ENCODE measurements at regions not wholly inside any gene's neighbourhood (a gene's known extent, or its start where the extent isn't known, plus 50 kb on each side); places are given as distances from the start of the nearest gene placed in this dataset.

DNA sequence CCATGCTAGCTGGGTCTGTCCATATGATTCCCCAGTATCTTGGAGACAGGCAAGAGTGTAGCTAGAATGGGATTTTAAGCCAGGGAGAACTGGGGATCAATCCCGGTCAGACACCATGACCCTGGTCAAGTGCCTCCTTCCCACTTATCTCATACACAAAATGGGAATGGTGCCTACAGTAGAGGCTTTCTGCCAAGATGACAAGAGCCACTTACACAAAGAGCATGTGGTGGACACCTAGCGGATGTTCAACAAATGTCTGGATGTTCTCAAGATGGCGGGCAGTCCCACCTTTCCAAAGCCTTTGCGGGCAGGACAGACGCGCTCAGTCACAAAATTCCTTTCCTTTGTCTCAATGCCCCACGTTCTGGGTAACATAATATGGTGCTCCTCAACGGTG, 57.3 kb downstream of the MAF start:
- no peaks in the 10 kb centered on the region for H3K9me3 ChIP-seq (ENCODE audit: insufficient read depth, low read depth, low read length)
- no peak overlapping the region for H3K27ac ChIP-seq (ENCODE audit: low read depth, low read length)
- no peak overlapping the region for H2BK120ac ChIP-seq (ENCODE audit: insufficient read depth, low read length, poor library complexity)
- H4K12ac ChIP-seq (ENCODE audit: low read depth, low read length): no peak overlapping the region
- H3K4me1 ChIP-seq (ENCODE audit: control insufficient read depth in 1 of 2, insufficient read depth in 2 of 2, low read length in 2 of 2): no peaks in the 10 kb centered on the region
- no peak overlapping the region for H3K4me3 ChIP-seq (ENCODE audit: low read depth, low read length)
- H3K27me3 ChIP-seq (ENCODE audit: insufficient read depth, low read length): no peaks in the 10 kb centered on the region
- no peak for DNase-seq
- no peak overlapping the region for H3K18ac ChIP-seq (ENCODE audit: low read length)
- no peak overlapping the region for H3K14ac ChIP-seq (ENCODE audit: low read length)
- H2AK5ac ChIP-seq (ENCODE audit: low read length): no peak overlapping the region
- H3K23ac ChIP-seq (ENCODE audit: low read length): no peak overlapping the region
- H2BK5ac ChIP-seq (ENCODE audit: low read depth, low read length, poor library complexity): no peak overlapping the region
- no peaks in the 10 kb centered on the region for H3K36me3 ChIP-seq (ENCODE audit: control insufficient read depth in 1 of 2, insufficient read depth in 2 of 2, low read length in 2 of 2)
- H3K9ac ChIP-seq (ENCODE audit: low read length): no peak overlapping the region
- no CpG with 5 or more reads among the region's 8 CpGs for WGBS (ENCODE audit: extremely low coverage, insufficient coverage, insufficient read length)
- no peak overlapping the region for H2BK12ac ChIP-seq (ENCODE audit: low read length)
- H3K4me2 ChIP-seq (ENCODE audit: low read length): no peak overlapping the region
- no peak overlapping the region for H3K4ac ChIP-seq (ENCODE audit: low read depth, low read length)
- H4K8ac ChIP-seq (ENCODE audit: low read depth, low read length): no peak overlapping the region
- no peaks in the 10 kb centered on the region for H3K79me2 ChIP-seq (ENCODE audit: control insufficient read depth, insufficient read depth, low read length, poor library complexity)
- no peak overlapping the region for H4K91ac ChIP-seq (ENCODE audit: low read depth, low read length)
- H2AFZ ChIP-seq (ENCODE audit: insufficient read depth, low read length, poor library complexity): no peak overlapping the region
- H3K79me1 ChIP-seq (ENCODE audit: low read length): no peaks in the 10 kb centered on the region

DNA sequence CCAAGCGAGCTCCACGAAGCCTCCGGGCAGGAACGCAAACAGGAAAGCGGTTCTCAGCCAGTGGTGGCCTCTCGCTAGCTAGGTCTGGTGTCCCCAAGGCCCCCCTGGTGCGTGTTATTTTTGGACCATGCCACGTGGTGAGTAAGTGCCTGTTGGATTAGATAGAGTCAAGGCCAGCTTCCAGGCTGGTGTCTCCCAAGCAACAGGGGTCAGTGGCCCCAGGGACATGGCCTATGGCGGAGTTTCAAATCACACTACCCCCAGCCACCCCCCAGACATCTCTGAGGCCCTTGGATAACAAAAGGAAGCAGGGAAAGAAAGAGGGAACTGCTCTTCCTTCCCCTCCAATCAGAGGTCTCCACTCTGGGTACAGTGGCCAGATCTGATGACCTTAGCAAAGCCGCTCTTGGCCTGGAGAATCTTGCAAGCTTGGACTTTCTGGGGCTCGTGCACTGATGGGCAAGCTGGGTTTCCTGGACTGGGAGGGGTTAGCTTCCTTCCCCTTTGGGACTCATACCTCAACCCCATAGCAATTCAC, 58.2 kb downstream of the MAF start:
- no CpG with 5 or more reads among the region's 11 CpGs for WGBS (ENCODE audit: extremely low coverage, insufficient coverage, insufficient read length)
- Histone ChIP-seq H2BK12ac (ENCODE audit: low read length) (no peak overlapping the region), H3K4ac (ENCODE audit: low read depth, low read length) (no peak overlapping the region), H2BK120ac (ENCODE audit: insufficient read depth, low read length, poor library complexity) (no peak overlapping the region), H3K9ac (ENCODE audit: low read length) (no peak overlapping the region), H4K91ac (ENCODE audit: low read depth, low read length) (no peak overlapping the region), H3K79me2 (ENCODE audit: control insufficient read depth, insufficient read depth, low read length, poor library complexity) (no peaks in the 10 kb centered on the region), H3K14ac (ENCODE audit: low read length) (no peak overlapping the region), H3K18ac (ENCODE audit: low read length) (no peak overlapping the region), H3K79me1 (ENCODE audit: low read length) (no peaks in the 10 kb centered on the region), H3K36me3 (ENCODE audit: control insufficient read depth in 1 of 2, insufficient read depth in 2 of 2, low read length in 2 of 2) (no peaks in the 10 kb centered on the region), H4K8ac (ENCODE audit: low read depth, low read length) (no peak overlapping the region), H3K27ac (ENCODE audit: low read depth, low read length) (no peak overlapping the region), H3K4me1 (ENCODE audit: control insufficient read depth in 1 of 2, insufficient read depth in 2 of 2, low read length in 2 of 2) (no peaks in the 10 kb centered on the region), H3K23ac (ENCODE audit: low read length) (no peak overlapping the region), H4K12ac (ENCODE audit: low read depth, low read length) (no peak overlapping the region), H3K4me2 (ENCODE audit: low read length) (no peak overlapping the region), H3K27me3 (ENCODE audit: insufficient read depth, low read length) (no peaks in the 10 kb centered on the region), H2AK5ac (ENCODE audit: low read length) (no peak overlapping the region), H2AFZ (ENCODE audit: insufficient read depth, low read length, poor library complexity) (no peak overlapping the region), H3K9me3 (ENCODE audit: insufficient read depth, low read depth, low read length) (no peaks in the 10 kb centered on the region), H2BK5ac (ENCODE audit: low read depth, low read length, poor library complexity) (no peak overlapping the region), H3K4me3 (ENCODE audit: low read depth, low read length) (no peak overlapping the region)
- DNase-seq: peak in 1 of 2 donors; percentile 19

DNA sequence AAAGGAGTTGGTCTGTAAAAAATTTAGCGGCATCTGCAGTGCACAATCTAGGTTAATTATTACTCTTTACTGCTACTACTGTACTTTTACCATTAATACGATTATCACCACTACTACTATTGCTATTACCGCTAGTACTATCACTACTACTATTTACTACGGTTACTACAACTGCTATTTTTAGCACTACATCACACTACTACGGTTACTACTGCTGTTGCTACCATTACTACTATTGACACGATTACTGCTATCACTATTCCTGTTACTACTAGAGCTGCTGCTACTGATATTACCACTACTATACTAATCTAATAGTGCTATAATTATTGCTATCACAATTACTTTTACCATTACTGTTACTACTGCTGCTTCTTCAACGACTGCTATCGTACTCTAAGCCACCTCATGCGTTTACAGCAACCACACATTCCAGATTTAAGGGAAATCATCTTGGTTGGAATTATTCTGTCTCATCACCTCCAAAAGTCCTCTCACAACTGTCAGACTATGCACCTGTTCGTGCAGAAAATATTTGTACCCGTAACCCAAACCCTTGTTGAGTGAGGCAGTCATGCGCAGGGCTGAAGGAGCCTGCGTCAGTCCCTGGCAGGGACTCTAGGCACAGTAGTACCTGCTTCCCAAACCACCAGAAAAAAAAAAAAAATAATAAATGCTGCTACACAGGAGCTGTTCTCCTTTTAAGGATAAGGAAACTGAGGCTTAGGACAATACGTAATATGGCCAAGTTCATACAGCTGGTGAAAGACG, 59.5 kb downstream of the MAF start:
- Histone ChIP-seq H3K4me1 (ENCODE audit: control insufficient read depth in 1 of 2, insufficient read depth in 2 of 2, low read length in 2 of 2) (no peaks in the 10 kb centered on the region), H3K4ac (ENCODE audit: low read depth, low read length) (no peak overlapping the region), H3K9ac (ENCODE audit: low read length) (no peak overlapping the region), H2BK12ac (ENCODE audit: low read length) (no peak overlapping the region), H4K12ac (ENCODE audit: low read depth, low read length) (no peak overlapping the region), H3K9me3 (ENCODE audit: insufficient read depth, low read depth, low read length) (no peaks in the 10 kb centered on the region), H2AK5ac (ENCODE audit: low read length) (no peak overlapping the region), H4K91ac (ENCODE audit: low read depth, low read length) (no peak overlapping the region), H4K8ac (ENCODE audit: low read depth, low read length) (no peak overlapping the region), H3K4me3 (ENCODE audit: low read depth, low read length) (no peak overlapping the region), H3K23ac (ENCODE audit: low read length) (no peak overlapping the region), H3K18ac (ENCODE audit: low read length) (no peak overlapping the region), H3K4me2 (ENCODE audit: low read length) (no peak overlapping the region), H3K79me2 (ENCODE audit: control insufficient read depth, insufficient read depth, low read length, poor library complexity) (no peaks in the 10 kb centered on the region), H3K36me3 (ENCODE audit: control insufficient read depth in 1 of 2, insufficient read depth in 2 of 2, low read length in 2 of 2) (no peaks in the 10 kb centered on the region), H3K27me3 (ENCODE audit: insufficient read depth, low read length) (no peaks in the 10 kb centered on the region), H3K14ac (ENCODE audit: low read length) (no peak overlapping the region), H3K79me1 (ENCODE audit: low read length) (no peaks in the 10 kb centered on the region), H2AFZ (ENCODE audit: insufficient read depth, low read length, poor library complexity) (no peak overlapping the region), H3K27ac (ENCODE audit: low read depth, low read length) (no peak overlapping the region), H2BK120ac (ENCODE audit: insufficient read depth, low read length, poor library complexity) (no peak overlapping the region), H2BK5ac (ENCODE audit: low read depth, low read length, poor library complexity) (no peak overlapping the region)
- no CpG with 5 or more reads among the region's 15 CpGs for WGBS (ENCODE audit: extremely low coverage, insufficient coverage, insufficient read length)
- no peak for DNase-seq

DNA sequence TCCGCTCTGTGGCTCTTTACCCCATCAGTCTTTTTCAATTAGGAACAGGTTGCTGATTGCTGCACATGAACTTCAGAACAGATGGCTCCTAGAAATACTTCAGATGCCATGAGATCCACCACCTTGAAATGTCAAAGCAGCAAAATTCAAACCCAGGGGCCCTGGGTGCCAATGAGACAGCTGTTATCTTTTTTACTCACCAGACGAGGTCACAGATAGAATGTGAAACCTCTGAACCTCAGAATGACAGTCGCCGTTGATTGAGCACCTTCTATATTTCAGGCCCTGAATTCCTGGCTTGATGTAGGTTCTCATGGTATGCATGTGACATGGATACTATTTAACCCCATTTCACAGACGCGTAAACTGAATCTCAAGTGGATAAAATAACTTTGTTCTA, 63.0 kb downstream of the MAF start:
- DNase-seq: no peak
- no peak overlapping the region for H2BK5ac ChIP-seq (ENCODE audit: low read depth, low read length, poor library complexity)
- no peak overlapping the region for H2BK12ac ChIP-seq (ENCODE audit: low read length)
- H3K9ac ChIP-seq (ENCODE audit: low read length): no peak overlapping the region
- no peaks in the 10 kb centered on the region for H3K79me2 ChIP-seq (ENCODE audit: control insufficient read depth, insufficient read depth, low read length, poor library complexity)
- H3K4me3 ChIP-seq (ENCODE audit: low read depth, low read length): no peak overlapping the region
- H2AK5ac ChIP-seq (ENCODE audit: low read length): no peak overlapping the region
- no peak overlapping the region for H2BK120ac ChIP-seq (ENCODE audit: insufficient read depth, low read length, poor library complexity)
- no peak overlapping the region for H2AFZ ChIP-seq (ENCODE audit: insufficient read depth, low read length, poor library complexity)
- no peaks in the 10 kb centered on the region for H3K9me3 ChIP-seq (ENCODE audit: insufficient read depth, low read depth, low read length)
- no peak overlapping the region for H3K27ac ChIP-seq (ENCODE audit: low read depth, low read length)
- H3K18ac ChIP-seq (ENCODE audit: low read length): no peak overlapping the region
- no CpG with 5 or more reads among the region's 6 CpGs for WGBS (ENCODE audit: extremely low coverage, insufficient coverage, insufficient read length)
- no peaks in the 10 kb centered on the region for H3K27me3 ChIP-seq (ENCODE audit: insufficient read depth, low read length)
- no peaks in the 10 kb centered on the region for H3K36me3 ChIP-seq (ENCODE audit: control insufficient read depth in 1 of 2, insufficient read depth in 2 of 2, low read length in 2 of 2)
- no peak overlapping the region for H3K4ac ChIP-seq (ENCODE audit: low read depth, low read length)
- H3K4me1 ChIP-seq (ENCODE audit: control insufficient read depth in 1 of 2, insufficient read depth in 2 of 2, low read length in 2 of 2): no peaks in the 10 kb centered on the region
- no peaks in the 10 kb centered on the region for H3K79me1 ChIP-seq (ENCODE audit: low read length)
- no peak overlapping the region for H4K91ac ChIP-seq (ENCODE audit: low read depth, low read length)
- H3K4me2 ChIP-seq (ENCODE audit: low read length): no peak overlapping the region
- H4K12ac ChIP-seq (ENCODE audit: low read depth, low read length): no peak overlapping the region
- no peak overlapping the region for H3K23ac ChIP-seq (ENCODE audit: low read length)
- no peak overlapping the region for H3K14ac ChIP-seq (ENCODE audit: low read length)
- H4K8ac ChIP-seq (ENCODE audit: low read depth, low read length): no peak overlapping the region

Measured in trophoblast cell (in vitro differentiated cells and primary cell).